Keratinocyte (primary cell): ENCODE measurements at regions not wholly inside any gene's neighbourhood (a gene's known extent, or its start where the extent isn't known, plus 50 kb on each side); places are given as distances from the start of the nearest gene placed in this dataset.

Source experiments
- DNase-seq: peaks from one replicate; pipeline ENCODE4 v3.0.0-alpha.2; 2011; ENCODE audit warnings: low read depth, missing footprints, low spot score
- FAIRE-seq: peaks from 2 replicates; lab custom pipeline; 2011; peaks lifted over from hg19 to GRCh38; lab: Jason Lieb, UNC
- H2AFZ ChIP-seq: 2 replicates; pipeline ENCODE4 v1.6.0; 2012; ENCODE audit warnings: low read length, control low read depth, inconsistent platforms; ENCODE audit not compliant: control insufficient read depth
- H3K27ac ChIP-seq: 2 replicates; pipeline ENCODE4 v1.5.1; 2011; ENCODE audit warnings: low read length; ENCODE audit not compliant: control insufficient read depth, insufficient read depth
- H3K27me3 ChIP-seq: 3 replicates; pipeline ENCODE4 v1.6.0; 2011; ENCODE audit warnings: low read length; ENCODE audit not compliant: control insufficient read depth, insufficient read depth; ENCODE audit errors: extremely low read depth
- H3K36me3 ChIP-seq, 2 experiments: 2 replicates in 1 of 2; 3 replicates in 1 of 2; pipeline ENCODE4 v1.5.1; 2011; ENCODE audit warnings: low read length in 2 of 2, mild to moderate bottlenecking in 1 of 2; ENCODE audit not compliant: control insufficient read depth in 2 of 2, insufficient read depth in 2 of 2; ENCODE audit errors: extremely low read depth in 1 of 2
- H3K4me1 ChIP-seq: 3 replicates; pipeline ENCODE4 v1.5.1; 2011; ENCODE audit warnings: low read length; ENCODE audit not compliant: control insufficient read depth, insufficient read depth; ENCODE audit errors: extremely low read depth
- H3K4me2 ChIP-seq: 3 replicates; pipeline ENCODE4 v1.6.0; 2011; ENCODE audit warnings: low read depth, low read length; ENCODE audit not compliant: control insufficient read depth, insufficient read depth; ENCODE audit errors: extremely low read depth
- H3K4me3 ChIP-seq, 3 experiments: fragments of 200-600 bp in 1 of 3; sonication (generic) in 1 of 3; 2 replicates in 2 of 3; 3 replicates in 1 of 3; pipeline ENCODE4 v1.5.1; 2011 to 2016; ENCODE audit warnings: low read length in 3 of 3, mild to moderate bottlenecking in 3 of 3, control low read depth in 2 of 3, inconsistent platforms in 1 of 3, low read depth in 1 of 3, mixed read lengths in 1 of 3, mixed run types in 1 of 3, moderate library complexity in 1 of 3; ENCODE audit not compliant: control insufficient read depth in 2 of 3, insufficient read depth in 2 of 3; ENCODE audit errors: extremely low read depth in 1 of 3
- H3K79me2 ChIP-seq: 2 replicates; pipeline ENCODE4 v1.6.0; 2012; ENCODE audit warnings: low read length; ENCODE audit not compliant: control insufficient read depth, insufficient read depth
- H3K9ac ChIP-seq: 3 replicates; pipeline ENCODE4 v1.6.0; 2011; ENCODE audit warnings: low read length; ENCODE audit not compliant: control insufficient read depth, insufficient read depth; ENCODE audit errors: extremely low read depth
- H3K9me1 ChIP-seq: 3 replicates; pipeline ENCODE4 v1.6.0; 2011; ENCODE audit warnings: low read length; ENCODE audit not compliant: control insufficient read depth, insufficient read depth; ENCODE audit errors: extremely low read depth
- H3K9me3 ChIP-seq: 2 replicates; pipeline ENCODE4 v1.5.1; 2012; ENCODE audit warnings: low read depth, low read length; ENCODE audit not compliant: control insufficient read depth
- H4K20me1 ChIP-seq: 3 replicates; pipeline ENCODE4 v1.6.0; 2011; ENCODE audit warnings: low read length; ENCODE audit not compliant: control insufficient read depth, insufficient read depth; ENCODE audit errors: extremely low read depth
- EZH2 ChIP-seq: IDR thresholded peaks from one replicate; pipeline ENCODE4 v1.6.1; 2012; ENCODE audit warnings: inconsistent platforms, mild to moderate bottlenecking, low read length, moderate library complexity
- dilution Hi-C: fragments of 300-500 bp; cut with MboI; formaldehyde crosslinking; loops from one replicate; pipeline ENCODE4 v1.7.0; 2020; ENCODE audit warnings: low sequenced_read_pairs; ENCODE audit not compliant: extremely low pct_ligation_motif_present
- TF ChIP-seq, protein P1 (sequence below), 3 experiments: IDR thresholded peaks in 1 of 3; conservative IDR thresholded peaks in 1 of 3; optimal IDR thresholded peaks in 1 of 3; 2 replicates in 2 of 3; 3 replicates in 1 of 3; pipeline versions ENCODE3 to v1.5.1; 2011; ENCODE audit warnings: low read length in 3 of 3, mild to moderate bottlenecking in 3 of 3, moderate library complexity in 2 of 3, control low read depth in 1 of 3, inconsistent platforms in 1 of 3; ENCODE audit not compliant: insufficient read depth in 2 of 3; ENCODE audit errors: extremely low read depth in 1 of 3

DNA sequence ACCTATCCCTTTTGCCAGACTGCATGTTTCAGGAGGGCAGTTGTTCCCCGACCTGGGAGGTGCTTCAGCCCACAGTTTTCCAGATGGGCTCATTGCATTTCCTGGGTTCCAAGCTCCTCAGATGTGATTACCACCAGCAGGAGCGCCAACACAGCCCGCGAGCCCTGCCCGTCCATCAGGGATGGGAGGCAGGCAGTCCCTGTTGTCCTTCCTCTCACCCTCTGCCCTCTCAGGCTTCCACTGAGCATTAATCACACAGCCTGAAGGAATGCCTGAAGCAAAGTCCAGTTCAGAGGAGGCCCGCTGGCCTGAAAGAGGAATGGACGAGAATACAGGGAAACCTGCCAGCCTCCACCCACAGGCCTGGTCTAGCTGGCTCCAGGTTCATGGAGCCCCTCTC lies 256.3 kb upstream of the SDK2 start:
- Histone ChIP-seq H3K9me1 (no peaks in the 10 kb centered on the region), H2AFZ (no peak overlapping the region), H4K20me1 (no peaks in the 10 kb centered on the region), H3K4me1 (no peaks in the 10 kb centered on the region), H3K79me2 (no peaks in the 10 kb centered on the region), H3K9me3 (no peaks in the 10 kb centered on the region), H3K36me3 (no peaks in the 10 kb centered on the region), H3K9ac (no peak overlapping the region), H3K4me3 (no peak overlapping the region), H3K27me3 (peaks cover 35% of the 10 kb centered on the region), H3K4me2 (no peak overlapping the region), H3K27ac (no peak overlapping the region)
- TF ChIP-seq, protein P1, sequence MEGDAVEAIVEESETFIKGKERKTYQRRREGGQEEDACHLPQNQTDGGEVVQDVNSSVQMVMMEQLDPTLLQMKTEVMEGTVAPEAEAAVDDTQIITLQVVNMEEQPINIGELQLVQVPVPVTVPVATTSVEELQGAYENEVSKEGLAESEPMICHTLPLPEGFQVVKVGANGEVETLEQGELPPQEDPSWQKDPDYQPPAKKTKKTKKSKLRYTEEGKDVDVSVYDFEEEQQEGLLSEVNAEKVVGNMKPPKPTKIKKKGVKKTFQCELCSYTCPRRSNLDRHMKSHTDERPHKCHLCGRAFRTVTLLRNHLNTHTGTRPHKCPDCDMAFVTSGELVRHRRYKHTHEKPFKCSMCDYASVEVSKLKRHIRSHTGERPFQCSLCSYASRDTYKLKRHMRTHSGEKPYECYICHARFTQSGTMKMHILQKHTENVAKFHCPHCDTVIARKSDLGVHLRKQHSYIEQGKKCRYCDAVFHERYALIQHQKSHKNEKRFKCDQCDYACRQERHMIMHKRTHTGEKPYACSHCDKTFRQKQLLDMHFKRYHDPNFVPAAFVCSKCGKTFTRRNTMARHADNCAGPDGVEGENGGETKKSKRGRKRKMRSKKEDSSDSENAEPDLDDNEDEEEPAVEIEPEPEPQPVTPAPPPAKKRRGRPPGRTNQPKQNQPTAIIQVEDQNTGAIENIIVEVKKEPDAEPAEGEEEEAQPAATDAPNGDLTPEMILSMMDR (optimal IDR thresholded peaks at IDR 0.05 in 1 of 3, IDR thresholded peaks at IDR 0.05 in 1 of 3, conservative IDR thresholded peaks at IDR 0.05 in 1 of 3; ENCODE audit: extremely low read depth in 1 of 3, insufficient read depth in 2 of 3, low read length in 3 of 3) = no peak
- TF ChIP-seq EZH2 = no peak
- no peak for DNase-seq
- dilution Hi-C loops = no loop called here
- no peak for FAIRE-seq

DNA sequence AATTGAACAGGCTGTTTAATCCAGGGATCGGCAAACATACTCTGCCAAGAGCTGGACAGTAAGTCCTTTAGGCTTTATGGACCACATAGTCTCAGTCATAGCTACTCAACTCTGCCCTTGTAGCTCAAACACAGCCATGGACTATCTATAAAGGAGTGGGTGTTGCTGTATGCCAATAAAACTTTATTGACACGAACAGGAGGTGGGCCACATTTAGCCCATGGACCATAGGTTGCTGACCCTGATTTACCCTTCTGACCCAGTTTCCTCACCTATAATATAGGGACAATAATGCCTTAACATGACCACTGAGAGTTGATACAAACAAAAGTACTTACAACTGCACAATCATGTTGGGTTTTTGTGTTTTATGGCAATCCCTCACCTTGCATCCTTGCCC lies 257.0 kb upstream of the SDK2 start:
- Histone ChIP-seq H2AFZ (no peak overlapping the region), H3K4me2 (peak overlapping the region; percentile 67), H3K79me2 (no peaks in the 10 kb centered on the region), H3K4me3 (peak overlapping the region in 1 of 3 experiments; percentile 43), H3K9ac (no peak overlapping the region), H3K9me1 (no peaks in the 10 kb centered on the region), H3K27me3 (peaks cover 35% of the 10 kb centered on the region), H3K9me3 (no peaks in the 10 kb centered on the region), H4K20me1 (no peaks in the 10 kb centered on the region), H3K27ac (no peak overlapping the region), H3K4me1 (no peaks in the 10 kb centered on the region), H3K36me3 (no peaks in the 10 kb centered on the region)
- dilution Hi-C loops = no loop called here
- FAIRE-seq (no peak), DNase-seq (no peak)
- TF ChIP-seq, protein P1 (optimal IDR thresholded peaks at IDR 0.05 in 1 of 3, IDR thresholded peaks at IDR 0.05 in 1 of 3, conservative IDR thresholded peaks at IDR 0.05 in 1 of 3; ENCODE audit: extremely low read depth in 1 of 3, insufficient read depth in 2 of 3, low read length in 3 of 3) = no peak
- no peak for TF ChIP-seq EZH2
